H9 (cell line): ENCODE measurements at regions not wholly inside any gene's neighbourhood (a gene's known extent, or its start where the extent isn't known, plus 50 kb on each side); places are given as distances from the start of the nearest gene placed in this dataset.

Experiments
- DNase-seq: peaks from one replicate; pipeline ENCODE4 v3.0.0-alpha.2; 2017
- H2AFZ ChIP-seq: one replicate; pipeline ENCODE4 v1.6.1; 2013; ENCODE audit warnings: mild to moderate bottlenecking, low read length, control low read depth, moderate library complexity
- H2AK5ac ChIP-seq: 2 replicates; pipeline ENCODE4 v1.6.1; 2013; ENCODE audit warnings: low read length, control low read depth, mixed read lengths; ENCODE audit not compliant: insufficient read length
- H2BK120ac ChIP-seq: one replicate; pipeline ENCODE4 v1.6.1; 2013; ENCODE audit warnings: low read depth, mild to moderate bottlenecking, low read length, control low read depth, inconsistent platforms; ENCODE audit not compliant: poor library complexity, severe bottlenecking
- H2BK12ac ChIP-seq: 2 replicates; pipeline ENCODE4 v1.6.1; 2013; ENCODE audit warnings: low read length, control low read depth, mixed read lengths, low read depth; ENCODE audit not compliant: insufficient read length
- H2BK15ac ChIP-seq: 2 replicates; pipeline ENCODE4 v1.6.1; 2013; ENCODE audit warnings: low read depth, low read length, control low read depth
- H2BK20ac ChIP-seq: one replicate; pipeline ENCODE4 v1.6.1; 2013; ENCODE audit warnings: low read depth, mild to moderate bottlenecking, low read length, control low read depth, inconsistent platforms; ENCODE audit not compliant: poor library complexity, severe bottlenecking
- H2BK5ac ChIP-seq: 2 replicates; pipeline ENCODE4 v1.6.1; 2013; ENCODE audit warnings: low read length, control low read depth, mixed read lengths; ENCODE audit not compliant: insufficient read length
- H3K14ac ChIP-seq: 2 replicates; pipeline ENCODE4 v1.6.1; 2013; ENCODE audit warnings: low read length, control low read depth; ENCODE audit not compliant: insufficient read depth
- H3K18ac ChIP-seq: 2 replicates; pipeline ENCODE4 v1.6.1; 2013; ENCODE audit warnings: low read depth, mild to moderate bottlenecking, mixed read lengths, low read length, control low read depth; ENCODE audit not compliant: insufficient read length
- H3K23ac ChIP-seq: 2 replicates; pipeline ENCODE4 v1.6.1; 2013; ENCODE audit warnings: low read length, control low read depth, mixed read lengths, low read depth; ENCODE audit not compliant: insufficient read length
- H3K23me2 ChIP-seq: 2 replicates; pipeline ENCODE4 v1.6.1; 2013; ENCODE audit warnings: low read depth, mild to moderate bottlenecking, mixed read lengths, low read length, control low read depth; ENCODE audit not compliant: insufficient read length, poor library complexity, severe bottlenecking
- H3K27ac ChIP-seq: 2 replicates; pipeline ENCODE4 v1.5.1; 2013; ENCODE audit warnings: low read length, control low read depth, mixed read lengths, low read depth; ENCODE audit not compliant: insufficient read length
- H3K27me3 ChIP-seq: 2 replicates; pipeline ENCODE4 v1.6.1; 2013; ENCODE audit warnings: low read length, control low read depth, inconsistent platforms; ENCODE audit not compliant: insufficient read depth
- H3K4ac ChIP-seq: 2 replicates; pipeline ENCODE4 v1.6.1; 2013; ENCODE audit warnings: low read depth, mild to moderate bottlenecking, control low read depth, inconsistent platforms, low read length, moderate library complexity
- H3K4me1 ChIP-seq: 2 replicates; pipeline ENCODE4 v1.6.1; 2013; ENCODE audit warnings: low read length, control low read depth, inconsistent platforms; ENCODE audit not compliant: insufficient read depth
- H3K4me2 ChIP-seq: 2 replicates; pipeline ENCODE4 v1.6.1; 2013; ENCODE audit warnings: low read length, control low read depth, mixed read lengths; ENCODE audit not compliant: insufficient read length, insufficient read depth
- H3K56ac ChIP-seq: 2 replicates; pipeline ENCODE4 v1.6.1; 2013; ENCODE audit warnings: low read depth, mild to moderate bottlenecking, mixed read lengths, low read length, control low read depth; ENCODE audit not compliant: insufficient read length
- H3K79me1 ChIP-seq: 2 replicates; pipeline ENCODE4 v1.6.1; 2013; ENCODE audit warnings: low read depth, mild to moderate bottlenecking, moderate library complexity, low read length, control low read depth, inconsistent platforms; ENCODE audit not compliant: insufficient read depth, poor library complexity, severe bottlenecking
- H3K79me2 ChIP-seq: 2 replicates; pipeline ENCODE4 v1.6.1; 2013; ENCODE audit warnings: low read length, control low read depth, inconsistent platforms; ENCODE audit not compliant: insufficient read depth
- H3K9ac ChIP-seq: 2 replicates; pipeline ENCODE4 v1.6.1; 2013; ENCODE audit warnings: low read length, control low read depth, mixed read lengths; ENCODE audit not compliant: insufficient read length; ENCODE audit errors: extremely low read depth
- H3K9me3 ChIP-seq: one replicate; pipeline ENCODE4 v1.6.1; 2013; ENCODE audit warnings: low read depth, low read length, inconsistent platforms; ENCODE audit not compliant: control insufficient read depth
- H3T11ph ChIP-seq: one replicate; pipeline ENCODE4 v1.6.1; 2013; ENCODE audit warnings: mild to moderate bottlenecking, low read length, control low read depth, inconsistent platforms
- H4K20me1 ChIP-seq: one replicate; pipeline ENCODE4 v1.6.1; 2013; ENCODE audit not compliant: control insufficient read depth, insufficient read length, insufficient read depth
- H4K5ac ChIP-seq: 2 replicates; pipeline ENCODE4 v1.6.1; 2013; ENCODE audit warnings: low read depth, mild to moderate bottlenecking, mixed read lengths, low read length, control low read depth; ENCODE audit not compliant: insufficient read length
- H4K8ac ChIP-seq: replicated peaks from 2 replicates; pipeline ENCODE4 v1.6.1; 2013; ENCODE audit warnings: low read length, control low read depth, mixed read lengths, low read depth; ENCODE audit not compliant: insufficient read length
- H4K91ac ChIP-seq: 2 replicates; pipeline ENCODE4 v1.6.1; 2013; ENCODE audit warnings: low read depth, mild to moderate bottlenecking, moderate library complexity, mixed read lengths, low read length, control low read depth; ENCODE audit not compliant: insufficient read length
- H3K27ac Mint-ChIP-seq, 3 experiments: 2 replicates in 2 of 3; 3 replicates in 1 of 3; pipeline ENCODE4 v1.8.0; 2020 to 2021; ENCODE audit warnings: mixed read lengths in 3 of 3, mild to moderate bottlenecking in 1 of 3, moderate library complexity in 1 of 3
- H3K27me3 Mint-ChIP-seq: 2 replicates; pipeline ENCODE4 v1.8.0; 2021; ENCODE audit warnings: low read depth, mild to moderate bottlenecking, moderate library complexity, mixed read lengths
- H3K36me3 Mint-ChIP-seq, 3 experiments: 2 replicates in 2 of 3; 3 replicates in 1 of 3; pipeline ENCODE4 v1.8.0; 2020 to 2021; ENCODE audit warnings: low read depth in 3 of 3, mixed read lengths in 3 of 3; ENCODE audit not compliant: insufficient read depth in 1 of 3
- H3K4me1 Mint-ChIP-seq, 2 experiments: 2 replicates each; pipeline ENCODE4 v1.8.0; 2020; ENCODE audit warnings: mixed read lengths in 2 of 2
- H3K4me3 Mint-ChIP-seq, 2 experiments: 2 replicates in 1 of 2; 3 replicates in 1 of 2; pipeline ENCODE4 v1.8.0; 2020 to 2021; ENCODE audit warnings: mild to moderate bottlenecking in 2 of 2, mixed read lengths in 2 of 2, moderate library complexity in 1 of 2
- H3K9me3 Mint-ChIP-seq, 2 experiments: 2 replicates in 1 of 2; 3 replicates in 1 of 2; pipeline ENCODE4 v1.8.0; 2020; ENCODE audit warnings: mild to moderate bottlenecking in 2 of 2, mixed read lengths in 2 of 2, moderate library complexity in 1 of 2
- WGBS: extraction: QIAGEN DNeasy Blood & Tissue Kit; methylation state at CpG from one replicate; pipeline ENCODE4 v1.1.7; 2013; ENCODE audit warnings: missing lambda C conversion rate, low lambda C conversion rate, mixed read lengths; ENCODE audit not compliant: insufficient read length; ENCODE audit errors: extremely low coverage; 5-methylcytosine and 5-hydroxymethylcytosine counted together
- TF ChIP-seq, protein P1 (sequence below): fragments of 200-600 bp; sonication (generic); conservative IDR thresholded peaks from 3 replicates; pipeline ENCODE4 v1.8.0; 2021; ENCODE audit warnings: antibody characterized with exemption, mild to moderate bottlenecking

DNA sequence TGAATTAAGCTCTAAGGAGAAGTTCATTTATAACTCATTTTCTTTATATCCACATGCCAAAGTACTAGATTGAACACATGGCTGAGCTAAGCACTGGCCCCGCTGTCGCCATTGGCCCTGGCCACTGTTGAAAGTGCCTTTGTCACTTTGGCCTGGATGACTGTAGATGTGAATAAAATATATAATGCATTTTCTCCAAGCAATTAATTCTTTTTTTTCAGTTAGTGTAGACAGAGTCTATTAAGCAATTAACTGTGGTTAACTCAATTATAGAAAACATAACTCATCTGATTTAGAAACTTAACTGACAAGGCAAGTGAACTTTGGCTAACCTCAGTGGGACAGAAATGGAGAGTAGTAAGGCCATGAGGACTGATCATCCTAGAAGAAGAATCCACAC lies 965.6 kb downstream of the EFNB2 start:
- H3K18ac ChIP-seq: no peak overlapping the region
- peaks cover 3 to 4% of the 10 kb centered on the region in 2 experiments; a peak in 4 of 5 replicates for H3K9me3 Mint-ChIP-seq
- no peaks in the 10 kb centered on the region for H4K20me1 ChIP-seq
- H3K36me3 Mint-ChIP-seq: peaks cover 0 to 7% (median 4%) of the 10 kb centered on the region in 3 experiments; a peak in 4 of 7 replicates
- WGBS: no CpG with 5 or more reads among the region's 2 CpGs
- H2BK12ac ChIP-seq: no peak overlapping the region
- H3K4me3 Mint-ChIP-seq: no peak overlapping the region
- H4K8ac ChIP-seq: no peak overlapping the region
- no peak overlapping the region for H2AFZ ChIP-seq
- H2BK15ac ChIP-seq: no peak overlapping the region
- H3K79me1 ChIP-seq: no peaks in the 10 kb centered on the region
- no peaks in the 10 kb centered on the region for H3K9me3 ChIP-seq
- H3K23ac ChIP-seq: no peak overlapping the region
- H3K27me3 ChIP-seq: no peaks in the 10 kb centered on the region
- no peak for DNase-seq
- no peaks in the 10 kb centered on the region for H3K27me3 Mint-ChIP-seq
- 0 out of 4 replicates have a peak, but pooled peaks cover 0 to 1% of the 10 kb centered on the region in 2 experiments for H3K4me1 Mint-ChIP-seq
- no peak overlapping the region for H2AK5ac ChIP-seq
- H4K91ac ChIP-seq: no peak overlapping the region
- no peak overlapping the region for H3K56ac ChIP-seq
- no peaks in the 10 kb centered on the region for H3K4me1 ChIP-seq
- H3K4ac ChIP-seq: no peak overlapping the region
- no peak overlapping the region for H3K9ac ChIP-seq
- H3K27ac Mint-ChIP-seq: no peak overlapping the region
- H2BK20ac ChIP-seq: no peak overlapping the region
- H3K79me2 ChIP-seq: no peaks in the 10 kb centered on the region
- no peak overlapping the region for H4K5ac ChIP-seq
- H3K27ac ChIP-seq: no peak overlapping the region
- H3K23me2 ChIP-seq: no peaks in the 10 kb centered on the region
- no peak overlapping the region for H2BK120ac ChIP-seq
- TF ChIP-seq, protein P1, sequence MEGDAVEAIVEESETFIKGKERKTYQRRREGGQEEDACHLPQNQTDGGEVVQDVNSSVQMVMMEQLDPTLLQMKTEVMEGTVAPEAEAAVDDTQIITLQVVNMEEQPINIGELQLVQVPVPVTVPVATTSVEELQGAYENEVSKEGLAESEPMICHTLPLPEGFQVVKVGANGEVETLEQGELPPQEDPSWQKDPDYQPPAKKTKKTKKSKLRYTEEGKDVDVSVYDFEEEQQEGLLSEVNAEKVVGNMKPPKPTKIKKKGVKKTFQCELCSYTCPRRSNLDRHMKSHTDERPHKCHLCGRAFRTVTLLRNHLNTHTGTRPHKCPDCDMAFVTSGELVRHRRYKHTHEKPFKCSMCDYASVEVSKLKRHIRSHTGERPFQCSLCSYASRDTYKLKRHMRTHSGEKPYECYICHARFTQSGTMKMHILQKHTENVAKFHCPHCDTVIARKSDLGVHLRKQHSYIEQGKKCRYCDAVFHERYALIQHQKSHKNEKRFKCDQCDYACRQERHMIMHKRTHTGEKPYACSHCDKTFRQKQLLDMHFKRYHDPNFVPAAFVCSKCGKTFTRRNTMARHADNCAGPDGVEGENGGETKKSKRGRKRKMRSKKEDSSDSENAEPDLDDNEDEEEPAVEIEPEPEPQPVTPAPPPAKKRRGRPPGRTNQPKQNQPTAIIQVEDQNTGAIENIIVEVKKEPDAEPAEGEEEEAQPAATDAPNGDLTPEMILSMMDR: no peak
- H3K4me2 ChIP-seq: no peak overlapping the region
- no peak overlapping the region for H3T11ph ChIP-seq
- H2BK5ac ChIP-seq: no peak overlapping the region
- no peak overlapping the region for H3K14ac ChIP-seq
